ENCODE measurements at regions not wholly inside any gene's neighbourhood (a gene's known extent, or its start where the extent isn't known, plus 50 kb on each side); places are given as distances from the start of the nearest gene placed in this dataset.

DNA sequence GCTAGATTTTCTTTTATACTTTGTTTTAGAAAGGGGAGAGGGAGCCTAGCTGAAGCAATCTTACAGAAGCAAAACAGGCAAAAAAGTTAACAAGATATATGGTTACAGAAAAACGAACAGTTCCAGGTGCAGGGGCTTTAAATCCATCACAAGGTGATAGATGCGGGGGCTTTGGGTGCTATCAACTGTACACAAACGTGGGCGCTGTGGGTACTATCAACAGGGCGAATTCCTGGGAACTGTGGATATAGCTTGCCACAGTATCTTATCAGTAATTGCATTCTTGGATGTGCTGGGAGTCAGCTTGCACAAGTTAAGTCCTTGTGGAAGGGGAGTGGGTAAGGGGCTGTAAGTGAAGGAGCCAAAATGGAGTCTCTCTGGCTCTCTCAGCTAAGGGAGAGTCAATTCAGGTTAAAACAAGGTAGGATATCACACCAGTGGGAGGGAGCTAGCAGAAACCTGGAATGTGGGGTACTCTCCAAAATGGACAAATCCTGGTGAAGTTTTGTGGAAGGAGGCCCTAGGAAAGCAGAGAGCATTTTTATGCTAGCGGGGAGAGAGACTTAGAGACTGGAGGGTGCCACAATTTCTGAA lies 325.8 kb upstream of the SPHKAP start:
- Mint-ChIP-seq H3K4me1 (no peaks in the 10 kb centered on the region), H3K36me3 (no peaks in the 10 kb centered on the region), H3K9me3 (peaks cover 2 to 17% (median 5%) of the 10 kb centered on the region in 7 donors), H3K27me3 (ENCODE audit: low read depth in 3 of 3) (no peaks in the 10 kb centered on the region), H3K27ac (no peak overlapping the region), H3K4me3 (no peak overlapping the region)
- Histone ChIP-seq H3K4me1 (ENCODE audit: control insufficient read depth in 1 of 2, insufficient read depth in 2 of 2, low read length in 2 of 2) (no peaks in the 10 kb centered on the region), H3K4me3 (replicated peaks in 1 of 3; ENCODE audit: low read depth in 2 of 3, low read length in 3 of 3) (no peak overlapping the region), H4K20me1 (ENCODE audit: insufficient read depth, low read length) (no peaks in the 10 kb centered on the region), H2AFZ (ENCODE audit: insufficient read depth, low read depth, low read length, poor library complexity, severe bottlenecking) (no peak overlapping the region), H3K36me3 (replicated peaks in 1 of 2; ENCODE audit: control insufficient read depth in 1 of 2, insufficient read depth in 2 of 2, low read length in 2 of 2) (no peaks in the 10 kb centered on the region), H3K27ac (ENCODE audit: low read depth in 1 of 2, low read length in 2 of 2) (no peak overlapping the region), H3K9me3 (replicated peaks in 1 of 2; ENCODE audit: control insufficient read depth in 1 of 2, insufficient read depth in 1 of 2, low read length in 2 of 2) (peaks cover 0 to 7% of the 10 kb centered on the region in 2 donors), H3K9ac (ENCODE audit: insufficient read depth, low read length, poor library complexity, severe bottlenecking) (no peak overlapping the region), H3K79me2 (ENCODE audit: insufficient read depth, low read length) (no peaks in the 10 kb centered on the region), H3K4me2 (replicated peaks; ENCODE audit: extremely low read depth, low read length, poor library complexity, severe bottlenecking) (no peak overlapping the region), H3K27me3 (ENCODE audit: control insufficient read depth in 2 of 2, insufficient read depth in 2 of 2, low read length in 2 of 2) (no peaks in the 10 kb centered on the region)
- no peak for DNase-seq
- intact Hi-C loops (cut with micrococcal nuclease) = no loop called here
- 78% methylated on average over 5 of the region's 6 CpGs for WGBS (ENCODE audit: insufficient coverage)
- TF ChIP-seq, protein P1, sequence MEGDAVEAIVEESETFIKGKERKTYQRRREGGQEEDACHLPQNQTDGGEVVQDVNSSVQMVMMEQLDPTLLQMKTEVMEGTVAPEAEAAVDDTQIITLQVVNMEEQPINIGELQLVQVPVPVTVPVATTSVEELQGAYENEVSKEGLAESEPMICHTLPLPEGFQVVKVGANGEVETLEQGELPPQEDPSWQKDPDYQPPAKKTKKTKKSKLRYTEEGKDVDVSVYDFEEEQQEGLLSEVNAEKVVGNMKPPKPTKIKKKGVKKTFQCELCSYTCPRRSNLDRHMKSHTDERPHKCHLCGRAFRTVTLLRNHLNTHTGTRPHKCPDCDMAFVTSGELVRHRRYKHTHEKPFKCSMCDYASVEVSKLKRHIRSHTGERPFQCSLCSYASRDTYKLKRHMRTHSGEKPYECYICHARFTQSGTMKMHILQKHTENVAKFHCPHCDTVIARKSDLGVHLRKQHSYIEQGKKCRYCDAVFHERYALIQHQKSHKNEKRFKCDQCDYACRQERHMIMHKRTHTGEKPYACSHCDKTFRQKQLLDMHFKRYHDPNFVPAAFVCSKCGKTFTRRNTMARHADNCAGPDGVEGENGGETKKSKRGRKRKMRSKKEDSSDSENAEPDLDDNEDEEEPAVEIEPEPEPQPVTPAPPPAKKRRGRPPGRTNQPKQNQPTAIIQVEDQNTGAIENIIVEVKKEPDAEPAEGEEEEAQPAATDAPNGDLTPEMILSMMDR (IDR thresholded peaks at IDR 0.05) = no peak

GRCh38 chr2:228503731-228504130 lies 322.2 kb upstream of the SPHKAP start:
- Mint-ChIP-seq H3K36me3 (no peaks in the 10 kb centered on the region), H3K27me3 (ENCODE audit: low read depth in 3 of 3) (no peaks in the 10 kb centered on the region), H3K9me3 (peaks cover 0 to 17% (median 5%) of the 10 kb centered on the region in 7 donors), H3K4me1 (no peaks in the 10 kb centered on the region), H3K4me3 (no peak overlapping the region), H3K27ac (no peak overlapping the region)
- DNase-seq = no peak
- no peaks in the 10 kb centered on the region for H3K79me2 ChIP-seq (ENCODE audit: insufficient read depth, low read length)
- H3K4me2 ChIP-seq (replicated peaks; ENCODE audit: extremely low read depth, low read length, poor library complexity, severe bottlenecking) = no peak overlapping the region
- H3K36me3 ChIP-seq (replicated peaks in 1 of 2; ENCODE audit: control insufficient read depth in 1 of 2, insufficient read depth in 2 of 2, low read length in 2 of 2) = no peaks in the 10 kb centered on the region
- H3K4me3 ChIP-seq (replicated peaks in 1 of 3; ENCODE audit: low read depth in 2 of 3, low read length in 3 of 3) = no peak overlapping the region
- no peaks in the 10 kb centered on the region for H4K20me1 ChIP-seq (ENCODE audit: insufficient read depth, low read length)
- intact Hi-C loops (cut with micrococcal nuclease) = no loop called here
- H2AFZ ChIP-seq (ENCODE audit: insufficient read depth, low read depth, low read length, poor library complexity, severe bottlenecking) = no peak overlapping the region
- no peak overlapping the region for H3K9ac ChIP-seq (ENCODE audit: insufficient read depth, low read length, poor library complexity, severe bottlenecking)
- no peak overlapping the region for H3K27ac ChIP-seq (ENCODE audit: low read depth in 1 of 2, low read length in 2 of 2)
- no peaks in the 10 kb centered on the region for H3K27me3 ChIP-seq (ENCODE audit: control insufficient read depth in 2 of 2, insufficient read depth in 2 of 2, low read length in 2 of 2)
- H3K9me3 ChIP-seq (replicated peaks in 1 of 2; ENCODE audit: control insufficient read depth in 1 of 2, insufficient read depth in 1 of 2, low read length in 2 of 2) = peaks cover 4 to 10% of the 10 kb centered on the region in 2 donors
- H3K4me1 ChIP-seq (ENCODE audit: control insufficient read depth in 1 of 2, insufficient read depth in 2 of 2, low read length in 2 of 2) = no peaks in the 10 kb centered on the region
- TF ChIP-seq, protein P1 (IDR thresholded peaks at IDR 0.05) = no peak

Measured in CD14-positive monocyte (primary cell).